Mesenteric fat pad (tissue), 1 donor: ENCODE measurements at regions not wholly inside any gene's neighbourhood (a gene's known extent, or its start where the extent isn't known, plus 50 kb on each side); places are given as distances from the start of the nearest gene placed in this dataset.

ENCODE experiments used
- DNase-seq: peaks from one replicate; pipeline ENCODE4 v3.0.0-alpha.2; 2020; ENCODE audit warnings: low spot score
- donor health status: DM: yes; HTN: yes; CAD: no.

GRCh38 chr2:162972383-162972782 lies 133.8 kb upstream of the KCNH7 start:
- no peak for DNase-seq

- no peak for DNase-seq
Observed at GRCh38 chr2:162968306-162968705, 129.7 kb upstream of the KCNH7 start.

- no peak for DNase-seq
Observed at GRCh38 chr2:162967811-162968210, 129.2 kb upstream of the KCNH7 start.

GRCh38 chr2:162967147-162967546 lies 128.6 kb upstream of the KCNH7 start:
- DNase-seq = no peak

- DNase-seq = no peak
Observed at GRCh38 chr2:162965191-162965590, 126.6 kb upstream of the KCNH7 start.

GRCh38 chr2:162964513-162964912 lies 125.9 kb upstream of the KCNH7 start:
- no peak for DNase-seq

GRCh38 chr2:162963156-162963555 lies 124.6 kb upstream of the KCNH7 start:
- DNase-seq = no peak

- DNase-seq = no peak
Observed at GRCh38 chr2:162945785-162946184, 107.2 kb upstream of the KCNH7 start.

GRCh38 chr2:162938387-162938786 lies 99.8 kb upstream of the KCNH7 start:
- no peak for DNase-seq

- no peak for DNase-seq
Observed at GRCh38 chr2:162934191-162934590, 95.6 kb upstream of the KCNH7 start.

- no peak for DNase-seq
Observed at GRCh38 chr2:162932416-162932815, 93.8 kb upstream of the KCNH7 start.

GRCh38 chr2:162929571-162929970 lies 91.0 kb upstream of the KCNH7 start:
- DNase-seq = no peak

GRCh38 chr2:162928356-162928755 lies 89.8 kb upstream of the KCNH7 start:
- no peak for DNase-seq

GRCh38 chr2:162926907-162927306 lies 88.3 kb upstream of the KCNH7 start:
- DNase-seq = no peak

- no peak for DNase-seq
Observed at GRCh38 chr2:162926501-162926900, 87.9 kb upstream of the KCNH7 start.

GRCh38 chr2:162925595-162925994 lies 87.0 kb upstream of the KCNH7 start:
- DNase-seq = no peak

GRCh38 chr2:162919111-162919510 lies 80.5 kb upstream of the KCNH7 start:
- no peak for DNase-seq

GRCh38 chr2:162917626-162918025 lies 79.1 kb upstream of the KCNH7 start:
- no peak for DNase-seq

GRCh38 chr2:162916286-162916801 lies 77.8 kb upstream of the KCNH7 start:
- no peak for DNase-seq

GRCh38 chr2:162915858-162916257 lies 77.3 kb upstream of the KCNH7 start:
- no peak for DNase-seq

GRCh38 chr2:162914161-162914560 lies 75.6 kb upstream of the KCNH7 start:
- no peak for DNase-seq

GRCh38 chr2:162912787-162913186 lies 74.2 kb upstream of the KCNH7 start:
- no peak for DNase-seq

GRCh38 chr2:162908567-162908966 lies 70.0 kb upstream of the KCNH7 start:
- no peak for DNase-seq

GRCh38 chr2:162890690-162891311 lies 52.2 kb upstream of the KCNH7 start:
- DNase-seq = no peak
